ENCODE measurements at regions not wholly inside any gene's neighbourhood (a gene's known extent, or its start where the extent isn't known, plus 50 kb on each side); places are given as distances from the start of the nearest gene placed in this dataset.
"Not testable (repeated sequence)": the region's sequence is repeated elsewhere in the genome, so short reads cannot be mapped to it uniquely, and the experiment has no call there.

DNA sequence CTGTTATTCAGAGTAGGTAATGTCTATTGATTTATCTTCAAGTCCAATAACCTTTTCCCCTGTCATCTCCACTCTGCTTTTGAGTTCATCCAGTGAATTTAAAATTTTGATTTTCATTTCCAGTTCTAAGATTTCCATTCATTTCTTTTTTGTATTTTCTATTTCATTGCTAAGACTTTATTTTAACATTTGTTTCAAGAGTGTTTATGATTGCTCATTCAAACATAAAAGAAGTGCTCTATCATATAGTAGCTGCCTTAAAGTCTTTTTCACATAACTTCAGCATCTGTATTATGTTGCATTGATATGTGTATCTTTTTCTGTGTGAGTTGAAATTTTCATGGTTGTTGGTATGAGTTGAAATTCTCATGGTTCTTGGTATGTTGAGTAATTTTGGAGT lies 341.6 kb downstream of the SOX4 start:
- no peak for DNase-seq

DNA sequence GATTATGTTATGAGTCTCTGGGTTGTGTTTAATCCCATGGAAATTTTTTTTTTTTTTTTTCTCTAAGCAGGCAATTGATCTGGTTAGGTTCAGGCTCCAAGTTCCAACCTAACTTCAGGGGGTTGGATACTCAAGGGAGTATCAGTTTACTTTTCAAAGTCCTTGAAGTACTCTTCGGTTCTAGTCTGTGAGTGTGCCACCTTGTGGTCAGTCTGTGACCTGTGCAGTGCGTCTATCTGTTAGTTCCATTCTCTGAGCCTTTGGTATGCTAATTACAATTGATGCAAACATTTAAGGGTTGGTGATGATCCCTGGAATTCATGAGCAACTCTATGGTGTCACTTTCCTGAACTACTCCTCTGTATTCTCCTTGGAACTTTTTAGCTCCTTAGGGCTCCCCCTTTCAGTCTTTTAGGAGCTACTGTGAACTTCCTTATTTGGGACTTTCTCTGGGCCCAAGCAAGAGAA lies 342.0 kb downstream of the SOX4 start:
- no peak for DNase-seq

DNA sequence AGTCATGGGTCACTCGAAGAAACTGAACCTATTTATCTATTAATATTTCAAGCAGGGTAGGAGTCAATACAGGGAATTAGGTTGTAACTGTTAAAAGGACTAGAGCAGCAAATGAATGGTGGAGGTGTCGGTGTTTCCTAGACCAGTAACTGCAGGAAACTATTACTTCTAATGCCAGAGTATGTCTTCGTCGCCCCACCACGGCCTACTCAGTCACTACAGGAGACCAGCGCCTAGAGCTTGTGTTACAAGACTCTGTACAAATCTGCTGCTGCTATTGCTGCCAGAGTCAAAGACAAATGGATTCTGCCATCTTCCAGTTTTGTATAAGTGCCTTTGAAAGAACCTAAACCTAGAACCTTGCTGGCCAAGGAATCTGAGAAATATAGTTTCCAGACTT lies 343.9 kb downstream of the SOX4 start:
- no peak for DNase-seq

DNA sequence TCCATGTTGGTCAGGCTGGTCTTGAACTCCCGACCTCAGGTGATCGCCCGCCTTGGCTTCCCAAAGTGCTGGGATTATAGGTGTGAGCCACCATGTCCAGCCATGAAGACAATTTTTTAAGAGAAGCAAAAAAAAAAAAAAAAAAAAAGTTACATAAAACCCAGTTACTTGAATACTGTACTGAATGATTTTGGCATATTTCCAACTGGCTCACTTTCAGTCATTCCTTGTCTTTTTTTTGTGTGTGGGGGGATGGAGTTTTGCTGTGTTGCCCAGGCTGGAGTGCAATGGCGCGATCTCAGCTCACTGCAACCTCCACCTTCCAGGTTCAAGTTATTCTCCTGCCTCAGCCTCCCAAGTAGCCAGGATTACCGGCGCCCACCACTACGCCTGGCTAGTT lies 345.5 kb downstream of the SOX4 start:
- DNase-seq, result not testable (repeated sequence)

DNA sequence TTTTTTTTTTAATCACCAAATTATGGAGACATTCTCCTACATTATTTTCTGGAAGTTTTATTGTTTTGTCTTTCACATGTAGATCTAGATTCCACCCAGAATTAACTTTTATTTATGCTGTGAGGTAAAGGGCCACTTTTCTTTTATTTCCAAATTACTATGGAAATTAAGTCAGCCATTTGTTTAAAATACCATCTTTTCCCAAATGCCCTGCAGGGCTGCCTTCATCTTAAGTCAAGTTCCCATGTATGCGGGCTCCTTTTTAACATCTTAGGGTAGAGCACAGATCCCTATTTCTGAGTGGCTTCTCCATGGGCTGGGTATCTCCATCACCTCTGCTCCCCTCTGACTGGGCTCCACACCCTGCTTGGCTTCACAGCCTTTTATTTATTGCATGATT lies 348.4 kb downstream of the SOX4 start:
- no peak for DNase-seq

DNA sequence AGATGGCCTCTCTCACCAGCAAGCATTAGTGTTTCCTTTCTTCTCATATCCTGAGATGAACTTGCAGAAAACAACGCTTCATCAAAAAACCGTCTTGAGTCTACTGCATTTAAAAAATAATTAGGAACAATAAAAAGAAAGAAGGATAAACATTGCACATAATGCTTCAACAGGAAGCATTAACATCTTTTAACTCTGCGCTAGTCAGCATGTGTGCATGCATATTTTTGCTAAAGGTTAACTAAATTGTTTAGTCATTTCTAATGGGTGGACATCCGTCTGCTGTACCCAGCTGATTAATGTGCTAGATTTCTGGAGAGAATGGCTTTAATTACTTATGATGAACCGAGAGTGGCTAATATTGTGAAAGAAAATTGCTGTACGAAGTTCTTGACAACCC lies 349.3 kb downstream of the SOX4 start:
- DNase-seq, result no peak

DNA sequence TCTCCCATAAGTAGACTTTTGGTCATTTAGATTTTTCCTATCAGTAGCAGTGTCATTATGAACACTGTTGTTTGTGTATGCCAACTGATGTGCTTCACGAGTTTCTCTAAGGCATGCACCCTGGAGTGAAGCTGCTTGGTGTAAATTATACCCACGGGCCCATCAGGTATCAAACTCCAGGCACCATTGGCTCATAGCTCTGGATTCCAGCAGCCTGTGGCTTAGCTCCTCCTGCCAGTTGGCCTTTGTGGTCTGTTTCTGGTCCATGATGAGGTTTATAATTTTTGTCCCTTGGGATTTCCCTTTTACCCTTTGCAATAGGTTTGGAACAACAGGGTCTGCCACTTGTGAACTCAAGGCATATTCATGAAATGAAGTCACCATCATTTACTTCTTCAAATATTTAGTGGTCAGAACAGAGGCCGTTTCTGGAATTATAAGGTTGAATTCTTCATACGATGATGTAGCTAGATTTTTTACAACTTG lies 350.5 kb downstream of the PRL start:
- no peak for DNase-seq

DNA sequence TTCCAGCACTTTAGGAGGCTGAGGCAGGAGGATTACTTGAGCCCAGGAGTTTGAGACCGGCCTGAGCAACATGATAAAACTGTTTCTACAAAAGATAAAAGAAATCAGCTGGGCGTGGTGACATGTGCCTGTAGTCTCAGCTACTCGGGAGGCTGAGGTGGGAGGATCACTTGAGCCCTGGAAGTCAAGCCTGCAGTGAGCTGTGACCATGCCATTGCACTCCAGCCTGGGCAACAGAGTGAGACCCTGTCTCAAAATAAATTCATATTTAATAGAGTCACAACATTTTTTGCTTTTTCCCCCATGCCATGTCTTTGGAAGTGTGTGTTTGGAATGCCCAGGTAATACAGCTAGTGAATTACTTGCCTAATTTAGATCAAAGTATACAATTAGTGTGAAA lies 349.6 kb downstream of the PRL start:
- DNase-seq, result not testable (repeated sequence)

DNA sequence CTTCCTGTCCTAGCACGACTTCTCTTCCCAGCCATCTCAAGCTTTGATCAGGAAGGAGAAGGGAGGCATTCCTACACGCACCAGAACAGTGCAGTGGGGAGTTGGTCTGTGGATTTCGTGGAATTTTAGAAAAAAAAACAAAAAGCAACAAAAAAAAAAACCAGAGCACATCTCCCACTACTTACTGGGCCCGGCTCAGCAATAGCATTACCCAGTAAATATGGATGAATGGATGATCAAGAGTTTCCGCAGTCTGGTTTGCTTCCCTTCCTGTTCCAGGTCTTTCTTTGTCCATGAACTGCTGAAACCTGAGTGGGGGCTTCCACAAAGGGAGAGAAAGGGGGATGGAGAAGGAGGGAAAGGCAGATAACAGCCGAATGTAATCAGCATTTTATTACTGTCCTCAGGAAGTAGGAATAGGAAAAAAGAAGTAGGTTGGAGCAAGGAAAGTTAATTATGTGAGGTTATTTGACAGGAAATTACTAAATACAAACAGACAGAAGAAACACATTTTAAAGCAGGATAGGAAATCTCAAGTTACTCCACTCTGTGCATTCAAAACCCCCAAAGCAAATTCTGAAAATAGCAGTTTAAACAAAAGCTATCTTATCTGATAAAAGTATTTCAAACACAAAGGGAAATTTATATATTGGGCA lies 349.0 kb downstream of the PRL start:
- DNase-seq, result no peak

DNA sequence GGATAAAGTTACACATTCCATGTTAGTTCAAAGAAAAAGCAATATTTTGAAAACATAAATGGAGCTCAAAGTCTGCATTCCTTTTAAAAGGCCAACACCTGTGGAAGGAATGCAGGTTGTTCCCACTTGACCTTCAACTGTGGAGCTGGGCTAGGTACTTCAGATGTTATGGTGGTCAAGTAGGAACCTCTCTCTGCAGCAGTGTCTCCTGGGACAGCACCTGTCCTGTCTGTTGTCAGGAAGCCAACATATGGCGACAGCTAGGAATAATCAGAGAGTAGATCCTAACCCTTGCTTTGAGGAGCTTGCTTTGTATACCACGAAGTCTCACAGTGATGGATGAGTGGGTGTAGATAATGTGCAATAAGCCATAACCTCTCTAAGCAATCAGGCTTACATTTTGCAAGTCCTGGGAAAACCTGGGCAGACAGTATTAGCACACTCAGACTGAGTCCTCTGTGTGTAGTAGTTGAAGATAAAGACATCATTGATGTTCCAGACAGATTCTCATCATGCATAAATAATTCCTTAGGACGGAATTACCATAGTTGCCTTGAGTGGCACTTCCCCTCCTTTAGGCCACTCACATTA lies 347.5 kb downstream of the PRL start:
- no peak for DNase-seq

DNA sequence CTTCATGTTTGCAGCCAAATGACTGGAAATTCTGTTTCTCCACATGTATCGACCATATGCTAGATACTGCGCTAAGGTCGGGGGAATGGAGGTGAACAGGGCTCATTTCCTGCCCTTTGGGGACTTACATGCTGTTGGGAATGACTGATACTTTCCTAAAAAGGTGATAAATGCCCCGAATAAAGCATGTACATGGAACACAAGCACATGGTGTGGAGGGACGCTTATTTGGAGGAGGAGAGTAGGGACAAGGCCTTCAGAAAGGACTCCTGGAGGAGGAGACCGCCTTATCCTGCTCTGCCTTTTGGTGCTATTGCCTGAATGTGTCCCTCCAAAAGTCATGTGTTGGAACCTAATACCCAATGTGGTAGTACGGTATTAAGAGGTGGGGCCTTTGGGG lies 344.5 kb downstream of the PRL start:
- DNase-seq, result no peak

DNA sequence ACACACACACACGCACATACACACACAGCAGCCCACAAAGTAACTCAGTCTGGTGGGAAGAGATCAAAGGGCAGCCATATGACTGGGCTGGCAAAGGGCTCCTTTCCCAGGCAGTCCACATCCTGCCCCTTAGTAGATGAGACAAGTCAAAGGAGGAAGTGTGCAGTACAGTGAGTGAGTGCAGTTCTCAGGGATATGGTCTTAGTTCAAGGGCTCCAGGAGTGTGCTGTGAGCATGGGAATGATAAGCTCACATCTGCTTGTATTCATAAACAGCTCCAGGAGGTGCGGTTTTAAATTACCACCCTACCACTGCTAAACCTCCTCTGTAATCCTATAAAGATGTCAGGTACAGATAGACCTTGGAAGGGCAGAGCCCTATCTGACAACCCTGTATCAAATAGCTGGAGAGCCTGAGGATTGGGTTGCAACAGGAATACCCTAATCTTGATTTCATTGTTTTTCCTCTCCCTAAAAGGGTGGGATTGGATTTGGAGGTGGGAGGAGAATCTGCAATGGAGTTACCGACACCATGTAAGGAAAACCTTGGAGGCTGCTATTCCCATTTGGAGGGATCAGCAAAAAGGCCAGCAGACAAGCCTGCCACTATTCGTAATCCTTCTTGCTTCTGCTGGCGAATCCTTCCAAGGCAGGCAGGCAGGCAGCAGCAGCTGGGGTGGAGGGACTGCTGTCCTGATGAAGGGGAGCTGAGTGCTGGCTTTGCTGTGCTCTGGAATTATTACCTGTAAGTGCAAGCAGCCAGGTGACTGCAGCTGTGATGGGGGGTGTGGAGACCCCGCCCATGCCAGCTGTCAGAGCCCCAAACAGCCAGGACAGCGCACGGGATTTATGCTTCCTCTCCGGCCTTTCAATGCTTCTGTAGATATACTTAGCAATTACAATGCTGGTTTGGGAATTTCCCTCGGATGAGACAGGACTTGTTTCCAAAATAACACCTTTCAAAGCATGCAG lies 342.7 kb downstream of the PRL start:
- DNase-seq, result no peak

DNA sequence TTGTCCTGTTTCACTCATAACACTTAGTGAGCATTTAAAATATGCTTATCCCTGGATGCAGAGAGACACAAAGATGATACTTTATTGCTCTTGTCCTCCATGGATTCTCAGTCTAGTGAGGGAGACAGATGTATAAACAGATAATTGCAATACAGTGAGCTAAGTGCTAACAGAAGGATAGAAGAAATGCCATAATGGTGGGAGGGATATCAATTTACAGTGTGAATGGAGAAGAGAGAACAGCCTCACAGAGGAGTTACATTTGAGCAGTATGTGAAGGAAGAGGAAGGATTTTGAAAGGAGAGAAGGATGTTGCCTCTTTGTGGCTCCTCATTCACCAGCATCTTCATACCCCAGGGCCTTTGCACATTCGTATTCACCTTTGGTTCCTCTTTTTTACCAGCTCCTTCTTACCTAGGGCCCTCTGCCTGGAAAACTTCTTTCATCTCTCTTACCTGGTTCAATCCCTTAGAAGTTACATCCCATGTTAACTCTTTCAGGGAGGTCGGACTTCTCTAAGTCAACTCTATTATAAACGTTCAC lies 341.7 kb downstream of the PRL start:
- no peak for DNase-seq

DNA sequence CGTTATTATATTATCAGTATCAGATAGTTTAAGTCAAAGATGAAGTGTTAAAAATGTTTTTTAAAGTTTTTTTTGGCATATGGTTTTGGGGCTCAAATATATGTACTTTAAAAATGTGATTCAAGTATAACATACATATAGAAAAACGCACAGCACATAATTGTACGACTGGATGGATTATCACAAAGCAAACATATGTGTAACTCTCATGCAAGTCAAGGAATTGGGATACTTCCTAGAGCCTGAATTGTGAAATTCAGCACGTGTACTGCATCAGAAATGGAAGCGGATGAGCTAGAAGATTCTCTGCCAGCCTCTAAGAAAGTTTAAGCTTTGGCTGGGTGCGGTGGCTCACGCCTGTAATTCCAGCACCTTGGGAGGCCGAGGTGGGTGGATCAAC lies 340.9 kb downstream of the PRL start:
- DNase-seq, result no peak

DNA sequence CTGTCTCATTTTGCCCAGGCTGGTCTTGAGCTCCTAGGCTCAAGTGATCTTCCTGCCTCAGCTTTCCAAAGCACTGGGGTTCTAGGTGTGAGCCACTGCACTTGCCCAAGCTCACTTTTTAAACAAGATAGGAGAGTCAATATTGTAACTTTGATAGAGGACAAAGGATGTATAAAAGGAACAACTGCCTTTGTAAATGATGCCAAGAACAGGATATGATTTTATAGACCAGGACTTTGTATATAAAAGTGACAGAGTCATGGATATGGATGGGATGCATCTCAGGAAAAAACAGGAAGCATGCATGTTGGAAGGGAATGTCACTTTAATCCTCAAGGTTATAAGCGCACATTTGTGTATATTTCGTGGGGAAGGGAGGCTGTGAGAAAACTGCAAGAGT lies 338.4 kb downstream of the PRL start:
- no peak for DNase-seq

DNA sequence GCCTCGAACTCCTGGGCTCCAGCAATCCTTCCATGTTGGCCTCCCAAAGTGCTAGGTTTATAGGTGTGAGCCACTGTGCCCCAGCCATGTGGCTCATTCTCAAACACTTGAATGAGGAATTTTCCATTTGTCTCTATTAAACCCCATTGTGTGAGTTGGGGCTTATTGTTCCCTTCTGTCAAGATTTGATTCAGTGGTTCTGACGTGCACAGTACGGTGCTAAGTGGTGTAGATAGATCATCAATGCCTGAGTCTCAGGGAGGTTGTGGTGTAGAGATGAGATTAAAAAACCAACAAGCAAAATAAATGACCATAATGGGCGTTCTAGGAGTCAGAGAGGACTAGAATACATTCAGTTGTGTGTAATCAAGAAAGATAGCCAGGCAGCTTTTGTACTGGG lies 335.6 kb downstream of the PRL start:
- DNase-seq, result no peak

DNA sequence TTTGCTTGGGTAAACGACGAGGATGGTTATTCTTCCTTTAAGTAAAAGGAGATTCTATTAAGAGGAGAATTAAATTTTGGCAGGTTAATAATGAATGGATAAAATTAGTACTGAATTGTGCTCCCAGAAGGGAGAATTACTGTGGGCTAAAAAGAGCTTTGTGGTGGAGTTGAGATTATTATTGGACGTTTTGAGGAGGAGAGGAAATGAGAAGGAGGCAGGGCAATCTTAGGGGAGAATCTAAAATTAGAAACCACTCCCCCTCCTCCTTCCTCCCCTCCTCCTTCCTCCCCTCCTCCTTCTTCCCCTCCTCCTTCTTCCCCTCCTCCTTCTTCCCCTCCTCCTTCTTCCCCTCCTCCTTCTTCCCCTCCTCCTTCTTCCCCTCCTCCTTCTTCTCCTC lies 331.8 kb downstream of the PRL start:
- DNase-seq, result no peak

DNA sequence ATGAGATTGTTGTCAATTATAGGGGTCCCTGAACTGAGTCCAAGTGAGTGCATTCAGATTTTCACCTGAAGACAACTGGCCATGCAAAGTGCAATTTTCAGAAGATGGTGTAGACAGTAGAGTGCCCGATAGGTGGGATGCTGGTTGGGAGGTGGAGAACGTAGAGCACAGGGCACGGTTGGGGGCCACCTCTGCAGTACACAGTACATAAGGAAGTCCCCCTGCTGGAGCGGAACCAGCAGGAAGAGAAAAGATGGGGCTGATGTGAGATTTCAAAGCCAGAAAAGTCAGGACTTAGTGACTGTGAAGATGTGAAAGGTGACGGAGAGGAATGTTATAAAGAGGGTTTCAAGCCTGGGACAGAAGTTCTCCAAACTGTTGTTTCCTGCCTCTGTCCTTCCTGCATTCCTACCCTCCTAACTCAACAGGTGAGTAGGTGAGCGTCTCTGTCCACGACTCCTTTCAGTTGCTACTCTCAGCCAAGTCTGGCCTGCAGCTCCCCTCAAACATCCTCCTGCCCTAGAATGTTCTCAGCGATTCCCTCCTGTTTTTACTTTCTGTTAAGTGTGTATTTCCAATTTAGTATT lies 330.8 kb downstream of the PRL start:
- no peak for DNase-seq

DNA sequence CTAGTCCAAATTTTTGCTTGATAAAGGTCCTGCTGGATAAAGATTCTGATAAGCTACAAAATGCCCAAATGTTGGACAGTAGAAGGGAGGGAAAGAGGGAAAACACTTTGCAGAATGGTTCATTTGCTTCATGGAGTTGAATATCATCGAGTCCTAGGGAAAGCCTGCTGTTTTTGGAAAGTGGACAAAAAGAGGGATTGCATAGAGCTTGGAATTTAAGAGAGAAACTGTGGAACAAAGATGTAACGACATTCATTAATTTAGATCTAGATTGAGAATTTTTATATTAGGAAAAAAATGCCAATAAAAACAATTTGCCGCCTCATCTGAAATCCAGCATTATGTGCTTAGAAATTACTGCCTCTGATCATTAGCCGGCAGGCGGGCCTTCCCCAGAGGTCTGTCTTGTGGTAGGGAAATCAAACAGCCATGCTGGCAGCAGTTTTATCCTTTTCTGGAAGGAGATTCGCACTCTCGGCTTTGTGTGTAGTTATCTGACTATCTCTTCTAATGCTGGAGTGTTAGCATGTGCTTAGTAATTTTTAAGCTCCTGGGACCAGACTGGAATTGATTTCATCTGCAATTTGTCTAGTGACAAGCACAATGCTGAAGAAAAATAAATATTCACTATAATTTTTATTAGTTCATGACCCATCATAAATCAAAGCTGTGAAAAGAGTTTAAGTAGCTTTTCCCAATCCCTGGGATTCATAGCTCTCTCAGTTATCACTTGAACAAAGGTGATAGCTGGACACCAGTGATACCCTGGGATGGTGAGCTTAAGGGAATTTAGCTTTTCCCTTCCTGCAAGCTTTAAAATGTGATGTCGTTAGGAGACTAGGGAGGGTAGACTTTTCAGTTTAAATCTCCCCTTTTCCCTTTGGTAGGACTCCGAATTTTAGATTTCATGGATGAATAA lies 329.5 kb downstream of the PRL start:
- no peak for DNase-seq

DNA sequence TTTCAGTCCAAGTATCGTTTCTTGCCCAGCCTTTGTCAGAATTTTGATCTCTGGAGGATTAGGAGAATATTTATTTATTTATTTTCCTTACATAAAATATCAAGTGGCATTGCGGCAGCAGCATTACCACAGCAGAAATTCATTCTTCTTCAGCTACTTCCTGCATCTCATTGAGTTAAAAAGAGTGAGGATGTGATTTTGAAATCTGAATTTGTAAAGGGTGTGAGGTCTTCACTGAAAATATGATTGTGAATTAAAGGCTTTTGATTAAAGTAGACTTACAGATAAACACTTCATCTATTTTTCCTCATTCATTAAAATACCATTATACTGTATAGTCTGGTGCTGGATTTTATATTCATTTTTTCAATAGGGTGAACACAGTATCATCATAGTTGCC lies 328.4 kb downstream of the PRL start:
- no peak for DNase-seq

DNA sequence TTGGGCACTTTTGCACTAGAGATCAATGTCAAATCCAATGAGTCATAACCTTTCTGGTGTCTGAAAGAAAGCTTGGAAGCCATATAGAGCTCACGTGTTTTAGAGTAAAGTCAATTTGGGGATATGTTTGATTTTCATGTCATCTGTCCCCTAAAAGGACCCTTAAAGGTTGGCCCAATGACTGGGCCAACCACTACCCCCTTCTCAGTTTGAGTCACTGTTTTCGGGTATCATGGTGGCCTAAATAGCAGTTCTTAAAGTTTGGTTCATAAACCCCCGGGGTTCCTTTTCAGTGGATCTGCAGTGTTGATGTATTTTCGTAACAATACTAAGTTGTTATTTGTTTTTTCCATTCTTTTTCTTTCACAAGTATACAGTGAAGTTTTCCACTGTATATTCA lies 327.6 kb downstream of the PRL start:
- no peak for DNase-seq

Measured in CD4-positive, alpha-beta T cell treated with Interleukin-17A for 1 hour (primary cell).